ENCODE measurements at regions not wholly inside any gene's neighbourhood (a gene's known extent, or its start where the extent isn't known, plus 50 kb on each side); places are given as distances from the start of the nearest gene placed in this dataset.
A peak's percentile ranks its signal among the peaks of the same experiment; 100 is the strongest.

DNA sequence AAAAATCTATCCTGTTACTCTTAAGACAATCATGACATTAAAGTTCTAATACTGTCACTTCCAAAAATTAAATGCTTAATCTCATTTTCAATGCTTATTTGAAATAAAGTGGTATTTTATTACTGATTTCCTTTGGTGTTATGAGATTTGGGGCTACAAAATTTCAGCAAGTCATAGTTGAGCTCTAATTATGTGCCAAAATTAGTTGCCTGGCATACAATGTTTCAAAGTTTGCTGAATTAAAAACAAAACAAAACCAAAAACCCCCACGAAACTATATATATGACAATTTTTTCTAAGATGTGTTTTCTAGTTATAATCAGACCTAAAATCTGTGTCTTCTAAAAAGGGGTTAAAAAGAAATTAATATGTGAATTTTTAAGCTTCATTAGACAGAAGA is 62.2 kb downstream of the KCNRG start:
- no peak for TF ChIP-seq POLR2A (IDR thresholded peaks at IDR 0.05; ENCODE audit: extremely low read depth, insufficient read length)
- TF ChIP-seq, protein P1, sequence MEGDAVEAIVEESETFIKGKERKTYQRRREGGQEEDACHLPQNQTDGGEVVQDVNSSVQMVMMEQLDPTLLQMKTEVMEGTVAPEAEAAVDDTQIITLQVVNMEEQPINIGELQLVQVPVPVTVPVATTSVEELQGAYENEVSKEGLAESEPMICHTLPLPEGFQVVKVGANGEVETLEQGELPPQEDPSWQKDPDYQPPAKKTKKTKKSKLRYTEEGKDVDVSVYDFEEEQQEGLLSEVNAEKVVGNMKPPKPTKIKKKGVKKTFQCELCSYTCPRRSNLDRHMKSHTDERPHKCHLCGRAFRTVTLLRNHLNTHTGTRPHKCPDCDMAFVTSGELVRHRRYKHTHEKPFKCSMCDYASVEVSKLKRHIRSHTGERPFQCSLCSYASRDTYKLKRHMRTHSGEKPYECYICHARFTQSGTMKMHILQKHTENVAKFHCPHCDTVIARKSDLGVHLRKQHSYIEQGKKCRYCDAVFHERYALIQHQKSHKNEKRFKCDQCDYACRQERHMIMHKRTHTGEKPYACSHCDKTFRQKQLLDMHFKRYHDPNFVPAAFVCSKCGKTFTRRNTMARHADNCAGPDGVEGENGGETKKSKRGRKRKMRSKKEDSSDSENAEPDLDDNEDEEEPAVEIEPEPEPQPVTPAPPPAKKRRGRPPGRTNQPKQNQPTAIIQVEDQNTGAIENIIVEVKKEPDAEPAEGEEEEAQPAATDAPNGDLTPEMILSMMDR (IDR thresholded peaks at IDR 0.05; ENCODE audit: low read depth, low read length) = no peak
- no peak for TF ChIP-seq MYC (IDR thresholded peaks at IDR 0.05; ENCODE audit: low read depth, low read length)
- TF ChIP-seq, protein P2, sequence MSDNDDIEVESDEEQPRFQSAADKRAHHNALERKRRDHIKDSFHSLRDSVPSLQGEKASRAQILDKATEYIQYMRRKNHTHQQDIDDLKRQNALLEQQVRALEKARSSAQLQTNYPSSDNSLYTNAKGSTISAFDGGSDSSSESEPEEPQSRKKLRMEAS (IDR thresholded peaks at IDR 0.05; ENCODE audit: low read depth, low read length) = no peak
- H3K4me3 ChIP-seq (ENCODE audit: low read depth, low read length) = peak overlapping the region; percentile 80
- DNase-seq (ENCODE audit: low read depth) = no peak

DNA sequence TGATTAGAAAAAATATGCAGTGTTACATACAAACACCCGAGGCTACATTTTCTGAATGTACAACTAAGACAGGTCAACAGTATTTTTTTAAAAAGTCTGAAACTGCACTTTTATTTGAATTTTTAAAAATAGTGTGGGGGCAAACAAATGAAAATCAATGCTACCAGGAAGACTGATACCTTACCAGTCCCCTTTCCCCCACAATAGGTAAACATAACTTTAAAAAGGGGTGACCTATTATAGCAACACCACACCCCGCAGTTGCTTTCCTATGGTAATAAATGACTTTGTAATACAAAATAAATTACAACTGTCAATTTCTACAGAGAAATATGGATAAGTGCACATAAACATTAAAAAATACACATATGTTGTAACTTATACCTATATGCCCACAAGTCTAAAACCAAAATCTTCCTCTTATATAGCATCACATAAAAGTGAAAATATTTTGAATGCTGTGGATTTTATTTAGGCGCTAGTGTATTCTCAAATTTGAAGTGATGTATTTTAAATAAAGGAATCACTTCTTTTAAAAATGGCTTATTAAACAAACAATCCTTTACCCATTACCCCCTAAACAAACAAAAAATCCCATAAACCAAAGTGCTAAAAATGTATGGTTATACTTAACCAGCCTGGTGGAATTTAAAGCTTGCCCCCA is 63.1 kb downstream of the KCNRG start:
- TF ChIP-seq, protein P1 (IDR thresholded peaks at IDR 0.05; ENCODE audit: low read depth, low read length) = no peak
- TF ChIP-seq, protein P2 (IDR thresholded peaks at IDR 0.05; ENCODE audit: low read depth, low read length) = no peak
- TF ChIP-seq MYC (IDR thresholded peaks at IDR 0.05; ENCODE audit: low read depth, low read length) (no peak), POLR2A (IDR thresholded peaks at IDR 0.05; ENCODE audit: extremely low read depth, insufficient read length) (no peak)
- no peak for DNase-seq (ENCODE audit: low read depth)
- H3K4me3 ChIP-seq (ENCODE audit: low read depth, low read length) = peak overlapping the region; percentile 80

DNA sequence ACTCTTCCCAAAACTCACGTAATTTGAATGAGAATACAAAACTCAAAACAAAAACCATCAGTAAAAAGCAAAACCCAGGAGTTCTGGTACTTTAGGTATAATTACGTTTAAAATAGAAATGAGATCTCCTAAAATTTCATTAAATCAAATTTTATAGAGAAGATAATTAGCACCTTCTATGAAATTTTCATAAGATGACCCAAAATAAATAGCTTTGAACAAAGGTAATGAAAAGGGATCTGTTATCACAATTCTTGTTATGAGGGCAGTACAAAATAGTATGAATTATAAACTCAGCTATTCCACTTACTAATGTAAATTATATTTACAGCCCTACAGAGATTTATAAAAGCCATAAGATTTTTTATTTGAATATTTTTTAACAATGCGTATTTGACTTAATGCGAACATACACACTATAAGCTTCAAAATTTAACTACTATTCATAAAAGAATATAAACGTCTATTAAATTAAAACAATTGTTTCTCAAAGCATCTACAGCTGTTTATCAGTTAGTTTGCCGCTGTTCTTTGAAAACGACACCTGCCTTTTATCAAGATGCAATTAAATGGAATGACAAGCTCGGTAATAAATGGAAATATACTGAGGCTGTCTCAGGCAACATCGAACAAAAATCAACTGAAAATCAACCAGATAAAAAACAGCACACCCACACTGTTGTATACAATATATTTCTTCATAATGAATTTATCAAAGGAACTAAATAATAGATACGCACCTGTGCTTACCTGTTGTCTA is 63.8 kb downstream of the KCNRG start:
- peak overlapping the region; percentile 80 for H3K4me3 ChIP-seq (ENCODE audit: low read depth, low read length)
- no peak for DNase-seq (ENCODE audit: low read depth)
- TF ChIP-seq MYC (IDR thresholded peaks at IDR 0.05; ENCODE audit: low read depth, low read length) = no peak

DNA sequence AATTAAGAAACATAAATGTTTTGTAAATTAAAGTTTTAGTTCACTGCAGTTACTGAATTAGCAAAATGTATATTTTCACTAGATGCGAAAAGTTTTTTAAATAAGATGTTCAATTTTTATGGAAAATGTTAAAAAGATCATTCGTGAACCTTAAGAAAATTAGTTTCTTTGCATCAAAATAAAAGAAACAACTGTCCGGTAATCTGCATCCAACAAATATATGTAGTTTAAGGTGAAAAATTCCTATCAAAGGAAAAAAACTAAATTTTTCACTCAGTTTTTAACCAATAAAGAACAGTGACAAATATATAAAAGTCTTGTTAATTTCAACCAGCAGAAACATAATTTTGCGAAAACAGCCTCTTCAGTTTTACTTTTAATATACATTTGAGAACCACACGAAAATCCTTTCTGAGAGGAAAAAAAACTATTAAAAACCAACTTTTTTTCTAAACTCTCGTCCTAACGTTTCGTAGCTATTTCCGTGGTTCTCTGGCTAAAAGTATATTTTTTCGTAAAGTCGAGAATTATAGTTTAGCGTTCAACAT is 64.5 kb downstream of the KCNRG start:
- peak overlapping the region; percentile 80 for H3K4me3 ChIP-seq (ENCODE audit: low read depth, low read length)
- TF ChIP-seq POLR2A (IDR thresholded peaks at IDR 0.05; ENCODE audit: extremely low read depth, insufficient read length) (no peak), MYC (IDR thresholded peaks at IDR 0.05; ENCODE audit: low read depth, low read length) (no peak)
- TF ChIP-seq, protein P2 (IDR thresholded peaks at IDR 0.05; ENCODE audit: low read depth, low read length) = no peak
- TF ChIP-seq, protein P1 (IDR thresholded peaks at IDR 0.05; ENCODE audit: low read depth, low read length) = no peak
- DNase-seq (ENCODE audit: low read depth) = no peak

DNA sequence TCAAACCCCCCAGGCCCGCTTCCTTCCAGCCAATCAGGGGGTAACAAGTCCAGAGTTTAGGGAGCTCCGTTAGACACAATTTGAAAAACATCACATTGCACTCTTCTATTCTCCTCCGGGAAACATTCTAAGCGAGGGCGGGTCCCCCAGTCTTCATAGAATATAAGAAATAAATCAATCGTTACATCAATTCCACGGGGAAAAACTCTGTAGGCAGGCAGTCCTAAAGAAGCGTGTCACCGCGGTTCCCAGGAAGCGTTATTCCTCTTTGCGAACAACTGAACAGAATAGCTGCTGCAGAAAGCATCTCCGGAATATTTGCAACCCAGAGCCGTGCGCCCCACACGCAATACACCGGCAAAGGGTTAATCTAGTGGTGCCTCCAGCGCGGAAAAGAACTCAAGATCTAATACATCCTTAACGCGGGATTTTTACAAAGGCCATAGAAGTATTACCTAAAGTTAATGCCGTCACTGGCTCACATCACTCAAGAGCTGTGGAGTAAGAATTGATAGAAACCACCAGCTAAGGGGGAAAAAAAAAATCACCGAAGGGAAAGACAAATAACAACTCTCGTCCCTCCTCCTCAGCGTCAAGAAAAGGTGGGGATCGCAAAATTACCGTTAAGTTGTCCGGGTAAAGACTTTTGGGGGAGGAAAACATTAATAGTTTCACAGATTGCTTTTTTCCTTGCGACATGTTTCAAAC is 65.1 kb downstream of the KCNRG start:
- TF ChIP-seq, protein P1 (IDR thresholded peaks at IDR 0.05; ENCODE audit: low read depth, low read length) = no peak
- TF ChIP-seq, protein P2 (IDR thresholded peaks at IDR 0.05; ENCODE audit: low read depth, low read length) = peak; percentile 30; the same call in 1 of the 2 replicates
- H3K4me3 ChIP-seq (ENCODE audit: low read depth, low read length) = peak overlapping the region; percentile 80
- DNase-seq (ENCODE audit: low read depth) = peak; percentile 73
